BLaER1 treated with 17β-estradiol and CSF1 and Interleukin-3, amounts not matched to agents 10 nM and 100 nM (cell line): ENCODE measurements at regions not wholly inside any gene's neighbourhood (a gene's known extent, or its start where the extent isn't known, plus 50 kb on each side); places are given as distances from the start of the nearest gene placed in this dataset.

Experiments used
- H3K27ac ChIP-seq, 11 experiments: shearing (Covaris generic); formaldehyde crosslinking; 2 replicates each; pipeline ENCODE4 v1.8.1; 2022
- H3K27me3 ChIP-seq, 11 experiments: shearing (Covaris generic); formaldehyde crosslinking; 2 replicates each; pipeline ENCODE4 v1.8.1; 2022
- H3K36me3 ChIP-seq, 11 experiments: shearing (Covaris generic); formaldehyde crosslinking; 2 replicates each; pipeline ENCODE4 v1.8.1; 2022
- H3K4me1 ChIP-seq, 10 experiments: shearing (Covaris generic); formaldehyde crosslinking; 2 replicates each; pipeline ENCODE4 v1.8.1; 2022
- H3K4me2 ChIP-seq, 11 experiments: shearing (Covaris generic); formaldehyde crosslinking; 2 replicates each; pipeline ENCODE4 v1.8.1; 2022
- H3K4me3 ChIP-seq, 10 experiments: shearing (Covaris generic); formaldehyde crosslinking; 2 replicates each; pipeline ENCODE4 v1.8.1; 2022
- H3K9ac ChIP-seq, 11 experiments: shearing (Covaris generic); formaldehyde crosslinking; 2 replicates each; pipeline ENCODE4 v1.8.1; 2022
- H3K9me3 ChIP-seq, 11 experiments: shearing (Covaris generic); formaldehyde crosslinking; replicated peaks in 1 of 11; 2 replicates each; pipeline ENCODE4 v1.8.1; 2022
- H4K20me1 ChIP-seq, 11 experiments: shearing (Covaris generic); formaldehyde crosslinking; 2 replicates each; pipeline ENCODE4 v1.8.1; 2022
- Cebpa-rat ChIP-seq, 11 experiments: shearing (Covaris generic); IDR thresholded peaks; 2 replicates each; pipeline ENCODE4 v1.8.1; 2022

DNA sequence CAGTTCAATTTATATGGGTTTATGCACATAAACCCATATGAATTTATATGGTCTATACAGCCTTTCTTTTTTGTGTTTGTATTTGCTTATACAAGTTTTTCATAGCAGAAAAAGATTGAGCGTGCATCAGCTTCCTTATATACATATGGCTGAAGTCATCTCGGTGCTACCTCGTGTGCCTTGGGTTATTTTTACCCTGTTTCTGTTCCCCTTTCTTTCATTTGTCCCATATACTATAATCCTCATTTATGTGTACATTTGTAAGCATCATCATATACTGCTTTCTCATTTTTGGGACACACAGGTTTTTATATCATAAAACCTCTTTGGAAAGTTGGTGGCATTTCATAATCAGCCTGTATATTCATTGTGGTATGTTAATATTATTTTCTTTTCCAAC lies 107.8 kb upstream of the ADAMTSL1 start:
- Histone ChIP-seq H3K36me3 (no peaks in the 10 kb centered on the region), H4K20me1 (no peaks in the 10 kb centered on the region), H3K4me2 (peak overlapping the region; percentile 15 to 87 (median 43); a peak in 18 of 22 replicates), H3K27me3 (no peaks in the 10 kb centered on the region), H3K27ac (peak overlapping the region in 4 of 11 experiments; percentile 35 to 76 (median 52); a peak in 7 of 22 replicates), H3K4me1 (peaks cover 28 to 54% (median 34%) of the 10 kb centered on the region in 10 experiments), H3K9ac (peak overlapping the region in 2 of 11 experiments; percentile 35 to 44; a peak in 2 of 22 replicates), H3K9me3 (no peaks in the 10 kb centered on the region), H3K4me3 (no peak overlapping the region)
- TF ChIP-seq Cebpa-rat (IDR thresholded peaks at IDR 0.05), result no peak

GRCh38 chr9:18368206-18368605 lies 105.7 kb upstream of the ADAMTSL1 start:
- Histone ChIP-seq H3K27me3 (no peaks in the 10 kb centered on the region), H3K9ac (no peak overlapping the region), H3K9me3 (no peaks in the 10 kb centered on the region), H3K4me1 (peaks cover 17 to 40% (median 24%) of the 10 kb centered on the region in 10 experiments), H3K4me2 (no peak overlapping the region), H3K36me3 (no peaks in the 10 kb centered on the region), H3K27ac (no peak overlapping the region), H3K4me3 (no peak overlapping the region), H4K20me1 (no peaks in the 10 kb centered on the region)
- no peak for TF ChIP-seq Cebpa-rat (IDR thresholded peaks at IDR 0.05)

- Histone ChIP-seq H3K9me3 (peaks cover 0 to 13% (median 5%) of the 10 kb centered on the region in 11 experiments; a peak in 11 of 22 replicates), H4K20me1 (no peaks in the 10 kb centered on the region), H3K4me1 (peaks cover 7 to 11% (median 9%) of the 10 kb centered on the region in 10 experiments; a peak in 17 of 20 replicates), H3K27me3 (no peaks in the 10 kb centered on the region), H3K4me2 (no peak overlapping the region), H3K9ac (no peak overlapping the region), H3K27ac (no peak overlapping the region), H3K36me3 (no peaks in the 10 kb centered on the region), H3K4me3 (no peak overlapping the region)
- TF ChIP-seq Cebpa-rat (IDR thresholded peaks at IDR 0.05), result no peak
Observed at GRCh38 chr9:18371141-18371540, 102.8 kb upstream of the ADAMTSL1 start.

DNA sequence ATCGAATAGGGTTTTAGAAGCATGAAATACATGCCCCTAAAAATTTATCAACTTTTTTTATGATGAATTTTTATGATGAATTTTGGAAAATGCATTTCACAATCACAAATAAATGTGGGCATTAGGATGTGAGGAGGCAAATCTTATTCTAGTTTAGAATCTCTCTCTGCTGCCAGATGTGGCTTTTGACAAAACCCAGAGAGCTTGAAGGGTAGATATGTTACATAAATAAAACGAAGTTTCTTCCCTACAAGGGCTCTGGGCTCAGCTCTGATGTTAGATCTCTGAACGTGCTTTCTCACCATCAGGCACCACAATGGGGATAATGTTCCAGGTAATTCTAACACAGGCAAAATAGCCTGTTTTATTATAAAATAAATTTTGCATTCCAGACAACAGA lies 102.3 kb upstream of the ADAMTSL1 start:
- Histone ChIP-seq H3K27ac (no peak overlapping the region), H3K36me3 (no peaks in the 10 kb centered on the region), H3K9me3 (peaks cover 0 to 13% (median 5%) of the 10 kb centered on the region in 11 experiments; a peak in 11 of 22 replicates), H4K20me1 (no peaks in the 10 kb centered on the region), H3K9ac (no peak overlapping the region), H3K4me3 (no peak overlapping the region), H3K4me2 (no peak overlapping the region), H3K27me3 (no peaks in the 10 kb centered on the region), H3K4me1 (peaks cover 2 to 6% (median 4%) of the 10 kb centered on the region in 10 experiments; a peak in 16 of 20 replicates)
- TF ChIP-seq Cebpa-rat (IDR thresholded peaks at IDR 0.05), result no peak

GRCh38 chr9:18379073-18379811 lies 94.7 kb upstream of the ADAMTSL1 start:
- Histone ChIP-seq H3K9me3 (peaks cover 0 to 13% (median 5%) of the 10 kb centered on the region in 11 experiments; a peak in 11 of 22 replicates), H3K9ac (no peak overlapping the region), H3K27me3 (no peaks in the 10 kb centered on the region), H4K20me1 (no peaks in the 10 kb centered on the region), H3K36me3 (no peaks in the 10 kb centered on the region), H3K4me1 (peaks cover 0 to 10% (median 0%) of the 10 kb centered on the region in 10 experiments; a peak in 3 of 20 replicates), H3K4me2 (no peak overlapping the region), H3K4me3 (no peak overlapping the region), H3K27ac (no peak overlapping the region)
- no peak for TF ChIP-seq Cebpa-rat (IDR thresholded peaks at IDR 0.05)

DNA sequence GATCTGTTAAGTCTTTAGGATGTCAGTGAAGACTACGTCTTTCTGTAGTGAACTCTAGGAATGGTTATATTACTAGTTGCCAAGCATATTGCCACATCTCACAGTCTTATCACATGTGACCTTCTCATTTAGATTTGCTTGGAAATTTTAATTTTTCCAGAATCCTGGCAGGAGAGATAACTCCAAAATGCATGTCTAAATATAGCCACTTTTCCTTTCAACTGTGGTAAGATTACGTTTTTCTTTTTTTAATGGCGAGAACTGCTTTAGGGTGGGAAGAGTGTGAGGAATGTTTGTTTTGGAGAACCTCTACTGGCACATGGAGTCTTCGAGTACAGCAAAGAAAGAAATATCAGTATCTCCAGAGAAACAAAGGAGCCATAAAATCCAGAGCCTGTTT lies 91.7 kb upstream of the ADAMTSL1 start:
- Histone ChIP-seq H3K4me3 (no peak overlapping the region), H3K36me3 (no peaks in the 10 kb centered on the region), H3K9ac (no peak overlapping the region), H3K9me3 (no peaks in the 10 kb centered on the region), H3K27me3 (no peaks in the 10 kb centered on the region), H4K20me1 (no peaks in the 10 kb centered on the region), H3K4me2 (no peak overlapping the region), H3K4me1 (peaks cover 0 to 18% (median 0%) of the 10 kb centered on the region in 10 experiments; a peak in 3 of 20 replicates), H3K27ac (no peak overlapping the region)
- no peak for TF ChIP-seq Cebpa-rat (IDR thresholded peaks at IDR 0.05)

GRCh38 chr9:18384066-18384465 lies 89.9 kb upstream of the ADAMTSL1 start:
- Histone ChIP-seq H3K4me1 (peaks cover 0 to 18% (median 0%) of the 10 kb centered on the region in 10 experiments; a peak in 3 of 20 replicates), H3K27me3 (no peaks in the 10 kb centered on the region), H3K27ac (peak overlapping the region in 3 of 11 experiments; percentile 41 to 56 (median 49); a peak in 5 of 22 replicates), H3K4me3 (no peak overlapping the region), H3K9me3 (no peaks in the 10 kb centered on the region), H3K9ac (no peak overlapping the region), H3K4me2 (peak overlapping the region in 3 of 11 experiments; percentile 8 to 50 (median 45); a peak in 3 of 22 replicates), H4K20me1 (no peaks in the 10 kb centered on the region), H3K36me3 (no peaks in the 10 kb centered on the region)
- no peak for TF ChIP-seq Cebpa-rat (IDR thresholded peaks at IDR 0.05)

GRCh38 chr9:18385696-18386490 lies 88.1 kb upstream of the ADAMTSL1 start:
- no peak for TF ChIP-seq Cebpa-rat (IDR thresholded peaks at IDR 0.05)
- no peaks in the 10 kb centered on the region for H3K36me3 ChIP-seq
- H3K27ac ChIP-seq, result no peak overlapping the region
- no peak overlapping the region for H3K4me2 ChIP-seq
- no peaks in the 10 kb centered on the region for H3K9me3 ChIP-seq
- peaks cover 0 to 18% (median 0%) of the 10 kb centered on the region in 10 experiments; a peak in 3 of 20 replicates for H3K4me1 ChIP-seq
- no peaks in the 10 kb centered on the region for H4K20me1 ChIP-seq
- no peaks in the 10 kb centered on the region for H3K27me3 ChIP-seq
- no peak overlapping the region for H3K4me3 ChIP-seq
- no peak overlapping the region for H3K9ac ChIP-seq

GRCh38 chr9:18390393-18390792 lies 83.6 kb upstream of the ADAMTSL1 start:
- Histone ChIP-seq H3K9ac (no peak overlapping the region), H4K20me1 (no peaks in the 10 kb centered on the region), H3K27me3 (no peaks in the 10 kb centered on the region), H3K36me3 (no peaks in the 10 kb centered on the region), H3K4me1 (peaks cover 0 to 21% (median 3%) of the 10 kb centered on the region in 10 experiments; a peak in 8 of 20 replicates), H3K4me2 (no peak overlapping the region), H3K9me3 (no peaks in the 10 kb centered on the region), H3K27ac (no peak overlapping the region), H3K4me3 (no peak overlapping the region)
- TF ChIP-seq Cebpa-rat (IDR thresholded peaks at IDR 0.05), result no peak
